IPS-NIHi7 (cell line): ENCODE measurements at regions not wholly inside any gene's neighbourhood (a gene's known extent, or its start where the extent isn't known, plus 50 kb on each side); places are given as distances from the start of the nearest gene placed in this dataset.

ENCODE experiments used
- DNase-seq: peaks from one replicate; pipeline ENCODE4 v3.0.0; 2012; ENCODE audit warnings: mixed read lengths; ENCODE audit errors: extremely low spot score

- no peak for DNase-seq
Observed at GRCh38 chr5:21694567-21694966, 1158.6 kb downstream of the CDH12 start.

GRCh38 chr5:21693591-21693990 is 1159.6 kb downstream of the CDH12 start:
- no peak for DNase-seq

GRCh38 chr5:21689587-21689986 is 1163.6 kb downstream of the CDH12 start:
- DNase-seq: no peak

GRCh38 chr5:21688655-21689054 is 1164.5 kb downstream of the CDH12 start:
- DNase-seq: no peak

GRCh38 chr5:21687621-21688020 is 1165.5 kb downstream of the CDH12 start:
- no peak for DNase-seq

- DNase-seq: no peak
Observed at GRCh38 chr5:21686706-21687105, 1166.4 kb downstream of the CDH12 start.

- no peak for DNase-seq
Observed at GRCh38 chr5:21685522-21685921, 1167.6 kb downstream of the CDH12 start.

GRCh38 chr5:21684992-21685391 is 1168.2 kb downstream of the CDH12 start:
- DNase-seq: no peak

- no peak for DNase-seq
Observed at GRCh38 chr5:21681911-21682310, 1171.2 kb downstream of the CDH12 start.

- no peak for DNase-seq
Observed at GRCh38 chr5:21680641-21681040, 1172.5 kb downstream of the CDH12 start.

- DNase-seq: no peak
Observed at GRCh38 chr5:21680196-21680595, 1172.9 kb downstream of the CDH12 start.

GRCh38 chr5:21678526-21678925 is 1174.6 kb downstream of the CDH12 start:
- no peak for DNase-seq

GRCh38 chr5:21672911-21673310 is 1180.2 kb downstream of the CDH12 start:
- no peak for DNase-seq

GRCh38 chr5:21672360-21672759 is 1180.8 kb downstream of the CDH12 start:
- DNase-seq: no peak

- DNase-seq: no peak
Observed at GRCh38 chr5:21665524-21665923, 1187.6 kb downstream of the CDH12 start.

GRCh38 chr5:21663082-21663481 is 1190.1 kb downstream of the CDH12 start:
- no peak for DNase-seq

- no peak for DNase-seq
Observed at GRCh38 chr5:21661184-21661583, 1192.0 kb downstream of the CDH12 start.

GRCh38 chr5:21654556-21654955 is 1198.6 kb downstream of the CDH12 start:
- DNase-seq: no peak

GRCh38 chr5:21649969-21650368 is 1203.2 kb downstream of the CDH12 start:
- no peak for DNase-seq

GRCh38 chr5:21646469-21646868 is 1206.7 kb downstream of the CDH12 start:
- no peak for DNase-seq

GRCh38 chr5:21644032-21644431 is 1209.1 kb downstream of the CDH12 start:
- no peak for DNase-seq

- DNase-seq: no peak
Observed at GRCh38 chr5:21642312-21642711, 1210.8 kb downstream of the CDH12 start.

GRCh38 chr5:21623831-21624230 is 1229.3 kb downstream of the CDH12 start:
- no peak for DNase-seq

GRCh38 chr5:21615195-21615765 is 1237.9 kb downstream of the CDH12 start:
- no peak for DNase-seq
